ENCODE measurements at regions not wholly inside any gene's neighbourhood (a gene's known extent, or its start where the extent isn't known, plus 50 kb on each side); places are given as distances from the start of the nearest gene placed in this dataset.

- TF ChIP-seq, protein P1, sequence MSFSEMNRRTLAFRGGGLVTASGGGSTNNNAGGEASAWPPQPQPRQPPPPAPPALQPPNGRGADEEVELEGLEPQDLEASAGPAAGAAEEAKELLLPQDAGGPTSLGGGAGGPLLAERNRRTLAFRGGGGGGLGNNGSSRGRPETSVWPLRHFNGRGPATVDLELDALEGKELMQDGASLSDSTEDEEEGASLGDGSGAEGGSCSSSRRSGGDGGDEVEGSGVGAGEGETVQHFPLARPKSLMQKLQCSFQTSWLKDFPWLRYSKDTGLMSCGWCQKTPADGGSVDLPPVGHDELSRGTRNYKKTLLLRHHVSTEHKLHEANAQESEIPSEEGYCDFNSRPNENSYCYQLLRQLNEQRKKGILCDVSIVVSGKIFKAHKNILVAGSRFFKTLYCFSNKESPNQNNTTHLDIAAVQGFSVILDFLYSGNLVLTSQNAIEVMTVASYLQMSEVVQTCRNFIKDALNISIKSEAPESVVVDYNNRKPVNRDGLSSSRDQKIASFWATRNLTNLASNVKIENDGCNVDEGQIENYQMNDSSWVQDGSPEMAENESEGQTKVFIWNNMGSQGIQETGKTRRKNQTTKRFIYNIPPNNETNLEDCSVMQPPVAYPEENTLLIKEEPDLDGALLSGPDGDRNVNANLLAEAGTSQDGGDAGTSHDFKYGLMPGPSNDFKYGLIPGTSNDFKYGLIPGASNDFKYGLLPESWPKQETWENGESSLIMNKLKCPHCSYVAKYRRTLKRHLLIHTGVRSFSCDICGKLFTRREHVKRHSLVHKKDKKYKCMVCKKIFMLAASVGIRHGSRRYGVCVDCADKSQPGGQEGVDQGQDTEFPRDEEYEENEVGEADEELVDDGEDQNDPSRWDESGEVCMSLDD (tag by site-specific recombination; IDR thresholded peaks at IDR 0.05): no peak
- TF ChIP-seq ZNF223 (tag by site-specific recombination; IDR thresholded peaks at IDR 0.05) (no peak), ZNF366 (tag by site-specific recombination; conservative IDR thresholded peaks at IDR 0.05) (no peak), ZFP41 (tag by site-specific recombination; IDR thresholded peaks at IDR 0.05; ENCODE audit: borderline replicate concordance) (no peak), ZNF133 (tag by site-specific recombination; IDR thresholded peaks at IDR 0.05) (no peak)
Measured at GRCh38 chr2:53108246-53108645, 659.4 kb upstream of the CHAC2 start (continued).

- CTCF ChIA-PET: no interaction called here
- TF ChIP-seq, protein P2, sequence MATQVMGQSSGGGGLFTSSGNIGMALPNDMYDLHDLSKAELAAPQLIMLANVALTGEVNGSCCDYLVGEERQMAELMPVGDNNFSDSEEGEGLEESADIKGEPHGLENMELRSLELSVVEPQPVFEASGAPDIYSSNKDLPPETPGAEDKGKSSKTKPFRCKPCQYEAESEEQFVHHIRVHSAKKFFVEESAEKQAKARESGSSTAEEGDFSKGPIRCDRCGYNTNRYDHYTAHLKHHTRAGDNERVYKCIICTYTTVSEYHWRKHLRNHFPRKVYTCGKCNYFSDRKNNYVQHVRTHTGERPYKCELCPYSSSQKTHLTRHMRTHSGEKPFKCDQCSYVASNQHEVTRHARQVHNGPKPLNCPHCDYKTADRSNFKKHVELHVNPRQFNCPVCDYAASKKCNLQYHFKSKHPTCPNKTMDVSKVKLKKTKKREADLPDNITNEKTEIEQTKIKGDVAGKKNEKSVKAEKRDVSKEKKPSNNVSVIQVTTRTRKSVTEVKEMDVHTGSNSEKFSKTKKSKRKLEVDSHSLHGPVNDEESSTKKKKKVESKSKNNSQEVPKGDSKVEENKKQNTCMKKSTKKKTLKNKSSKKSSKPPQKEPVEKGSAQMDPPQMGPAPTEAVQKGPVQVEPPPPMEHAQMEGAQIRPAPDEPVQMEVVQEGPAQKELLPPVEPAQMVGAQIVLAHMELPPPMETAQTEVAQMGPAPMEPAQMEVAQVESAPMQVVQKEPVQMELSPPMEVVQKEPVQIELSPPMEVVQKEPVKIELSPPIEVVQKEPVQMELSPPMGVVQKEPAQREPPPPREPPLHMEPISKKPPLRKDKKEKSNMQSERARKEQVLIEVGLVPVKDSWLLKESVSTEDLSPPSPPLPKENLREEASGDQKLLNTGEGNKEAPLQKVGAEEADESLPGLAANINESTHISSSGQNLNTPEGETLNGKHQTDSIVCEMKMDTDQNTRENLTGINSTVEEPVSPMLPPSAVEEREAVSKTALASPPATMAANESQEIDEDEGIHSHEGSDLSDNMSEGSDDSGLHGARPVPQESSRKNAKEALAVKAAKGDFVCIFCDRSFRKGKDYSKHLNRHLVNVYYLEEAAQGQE (tag by site-specific recombination; IDR thresholded peaks at IDR 0.05): no peak
- TF ChIP-seq ZNF140 (tag by site-specific recombination; IDR thresholded peaks at IDR 0.05) (no peak), ZSCAN23 (tag by site-specific recombination; IDR thresholded peaks at IDR 0.05) (no peak), KLF7 (tag by site-specific recombination; IDR thresholded peaks at IDR 0.05; ENCODE audit: borderline replicate concordance) (no peak), ZNF830 (tag by site-specific recombination; IDR thresholded peaks at IDR 0.05; ENCODE audit: low read depth) (no peak)
Measured at GRCh38 chr2:53104263-53104662, 663.3 kb upstream of the CHAC2 start.

DNA sequence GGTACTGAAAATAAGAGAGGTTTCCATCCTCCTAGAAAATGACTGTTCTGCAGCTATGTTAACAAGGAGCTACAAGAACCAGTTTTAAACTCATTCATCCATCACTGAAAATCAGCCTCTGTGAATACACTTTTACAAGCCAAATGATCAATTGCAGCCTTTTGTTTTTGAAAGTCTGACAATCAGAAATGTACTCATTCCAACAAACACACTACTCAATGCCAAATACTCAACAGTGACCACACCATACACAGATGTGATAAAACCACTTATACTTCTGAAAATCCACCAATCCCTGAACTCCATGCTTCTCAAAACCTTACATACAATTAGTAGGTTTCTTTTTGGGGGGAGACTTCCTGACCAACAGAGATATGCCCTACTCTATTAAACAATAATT, 663.9 kb upstream of the CHAC2 start:
- POLR2A ChIA-PET: no interaction called here
- H3K9me3 ChIP-seq (ENCODE audit: control insufficient read depth, insufficient read depth, low read depth, low read length): no peaks in the 10 kb centered on the region
- no peak overlapping the region for H3K27ac ChIP-seq (ENCODE audit: extremely low read depth, low read depth, low read length)
- no peaks in the 10 kb centered on the region for H3K4me1 ChIP-seq (ENCODE audit: control insufficient read depth, insufficient read depth, low read length)
- no peaks in the 10 kb centered on the region for H3K36me3 ChIP-seq (ENCODE audit: control insufficient read depth in 2 of 2, insufficient read depth in 1 of 2, low read length in 2 of 2)
- H3K4me3 ChIP-seq (ENCODE audit: low read depth, low read length): no peak overlapping the region
- CTCF ChIA-PET: interaction anchor here (0.9 kb wide), 1 partner anchor 23 kb away, joined by 4 read pairs; no protein-coding TSS in a partner anchor
- no peak for TF ChIP-seq ZNF792 (tag by site-specific recombination; IDR thresholded peaks at IDR 0.05)
- no peak for TF ChIP-seq HOXD13 (CRISPR knock-in tag; IDR thresholded peaks at IDR 0.05; ENCODE audit: borderline replicate concordance)

More at GRCh38 chr2:53104263-53104662, 663.3 kb upstream of the CHAC2 start:
- Histone ChIP-seq H3K9me3 (ENCODE audit: control insufficient read depth, insufficient read depth, low read depth, low read length) (no peaks in the 10 kb centered on the region), H3K4me3 (ENCODE audit: low read depth, low read length) (no peak overlapping the region), H3K36me3 (ENCODE audit: control insufficient read depth in 2 of 2, insufficient read depth in 1 of 2, low read length in 2 of 2) (no peaks in the 10 kb centered on the region), H3K4me1 (ENCODE audit: control insufficient read depth, insufficient read depth, low read length) (no peaks in the 10 kb centered on the region), H3K27ac (ENCODE audit: extremely low read depth, low read depth, low read length) (no peak overlapping the region)
- POLR2A ChIA-PET: no interaction called here

GRCh38 chr2:53098696-53099078, 668.9 kb upstream of the CHAC2 start:
- ChIA-PET POLR2A (no interaction called here), CTCF (no interaction called here)
- Histone ChIP-seq H3K4me3 (ENCODE audit: low read depth, low read length) (no peak overlapping the region), H3K4me1 (ENCODE audit: control insufficient read depth, insufficient read depth, low read length) (no peaks in the 10 kb centered on the region), H3K9me3 (ENCODE audit: control insufficient read depth, insufficient read depth, low read depth, low read length) (no peaks in the 10 kb centered on the region), H3K36me3 (ENCODE audit: control insufficient read depth in 2 of 2, insufficient read depth in 1 of 2, low read length in 2 of 2) (no peaks in the 10 kb centered on the region), H3K27ac (ENCODE audit: extremely low read depth, low read depth, low read length) (no peak overlapping the region)
- TF ChIP-seq BCL11A (tag by site-specific recombination; IDR thresholded peaks at IDR 0.05; ENCODE audit: low read depth) (no peak), ZNF560 (tag by site-specific recombination; IDR thresholded peaks at IDR 0.05; ENCODE audit: borderline replicate concordance) (no peak), ZBTB11 (tag by site-specific recombination; conservative IDR thresholded peaks at IDR 0.05; ENCODE audit: low read depth) (no peak), ZBTB17 (tag by site-specific recombination; IDR thresholded peaks at IDR 0.05) (no peak), ZNF292 (tag by site-specific recombination; IDR thresholded peaks at IDR 0.05; ENCODE audit: borderline replicate concordance, low read depth) (no peak), SP2 (tag by site-specific recombination; IDR thresholded peaks at IDR 0.05) (no peak), ZNF211 (tag by site-specific recombination; IDR thresholded peaks at IDR 0.05; ENCODE audit: low read depth) (no peak)
